ENCODE measurements at regions not wholly inside any gene's neighbourhood (a gene's known extent, or its start where the extent isn't known, plus 50 kb on each side); places are given as distances from the start of the nearest gene placed in this dataset.
A peak's percentile ranks its signal among the peaks of the same experiment; 100 is the strongest.

- peak; percentile 56 for ATAC-seq
- no peak for TF ChIP-seq ESRRG (CRISPR knock-in tag; IDR thresholded peaks at IDR 0.05)
- no peak for TF ChIP-seq CSDC2 (CRISPR knock-in tag; IDR thresholded peaks at IDR 0.05)
- TF ChIP-seq BACH2 (CRISPR knock-in tag; IDR thresholded peaks at IDR 0.05; ENCODE audit: borderline replicate concordance), result no peak
- no peak for TF ChIP-seq OSR1 (CRISPR knock-in tag; IDR thresholded peaks at IDR 0.05)
Measured at GRCh38 chr13:70812481-70812880, 704.2 kb upstream of the KLHL1 start.

GRCh38 chr13:70809588-70809987, 701.3 kb upstream of the KLHL1 start:
- TF ChIP-seq BACH2 (CRISPR knock-in tag; IDR thresholded peaks at IDR 0.05; ENCODE audit: borderline replicate concordance) (no peak), ZFP30 (CRISPR knock-in tag; IDR thresholded peaks at IDR 0.05) (no peak), CSRNP3 (CRISPR knock-in tag; IDR thresholded peaks at IDR 0.05) (no peak), SNAI2 (CRISPR knock-in tag; IDR thresholded peaks at IDR 0.05) (no peak), PPARA (CRISPR knock-in tag; IDR thresholded peaks at IDR 0.05; ENCODE audit: borderline replicate concordance) (no peak), GLIS3 (CRISPR knock-in tag; IDR thresholded peaks at IDR 0.05) (no peak), CREB5 (CRISPR knock-in tag; IDR thresholded peaks at IDR 0.05; ENCODE audit: low read depth) (no peak), TCF4 (CRISPR knock-in tag; IDR thresholded peaks at IDR 0.05; ENCODE audit: borderline replicate concordance) (no peak), PATZ1 (CRISPR knock-in tag; IDR thresholded peaks at IDR 0.05; ENCODE audit: borderline replicate concordance) (no peak), TOX (CRISPR knock-in tag; IDR thresholded peaks at IDR 0.05; ENCODE audit: borderline replicate concordance) (no peak), TSHZ2 (CRISPR knock-in tag; IDR thresholded peaks at IDR 0.05) (no peak), ZNF8 (CRISPR knock-in tag; IDR thresholded peaks at IDR 0.05) (no peak), ARNTL (CRISPR knock-in tag; IDR thresholded peaks at IDR 0.05; ENCODE audit: borderline replicate concordance, low read depth) (no peak), ESRRG (CRISPR knock-in tag; IDR thresholded peaks at IDR 0.05) (no peak), ZNF565 (CRISPR knock-in tag; conservative IDR thresholded peaks at IDR 0.05; ENCODE audit: low read depth) (no peak), OSR1 (CRISPR knock-in tag; IDR thresholded peaks at IDR 0.05) (no peak)
- no peak for ATAC-seq

- TF ChIP-seq ZNF8 (CRISPR knock-in tag; IDR thresholded peaks at IDR 0.05), result no peak
- no peak for TF ChIP-seq CSDC2 (CRISPR knock-in tag; IDR thresholded peaks at IDR 0.05)
- no peak for TF ChIP-seq ZNF70 (CRISPR knock-in tag; IDR thresholded peaks at IDR 0.05)
- TF ChIP-seq SNAI2 (CRISPR knock-in tag; IDR thresholded peaks at IDR 0.05), result no peak
- TF ChIP-seq OSR1 (CRISPR knock-in tag; IDR thresholded peaks at IDR 0.05), result no peak
- TF ChIP-seq ZFP3 (CRISPR knock-in tag; IDR thresholded peaks at IDR 0.05), result no peak
- TF ChIP-seq ISL1 (CRISPR knock-in tag; IDR thresholded peaks at IDR 0.05), result no peak
- TF ChIP-seq RARB (CRISPR knock-in tag; IDR thresholded peaks at IDR 0.05), result no peak
- no peak for TF ChIP-seq TOX (CRISPR knock-in tag; IDR thresholded peaks at IDR 0.05; ENCODE audit: borderline replicate concordance)
- no peak for TF ChIP-seq BACH2 (CRISPR knock-in tag; IDR thresholded peaks at IDR 0.05; ENCODE audit: borderline replicate concordance)
- no peak for TF ChIP-seq ZFP30 (CRISPR knock-in tag; IDR thresholded peaks at IDR 0.05)
- ATAC-seq, result no peak
Measured at GRCh38 chr13:70798385-70798784, 690.1 kb upstream of the KLHL1 start.

- peak; percentile 51; the same call in 2 of the 3 replicates for ATAC-seq
- TF ChIP-seq ZNF565 (CRISPR knock-in tag; conservative IDR thresholded peaks at IDR 0.05; ENCODE audit: low read depth), result no peak
- no peak for TF ChIP-seq ZNF8 (CRISPR knock-in tag; IDR thresholded peaks at IDR 0.05)
- TF ChIP-seq SNAI2 (CRISPR knock-in tag; IDR thresholded peaks at IDR 0.05), result no peak
- no peak for TF ChIP-seq ZC3H10 (CRISPR knock-in tag; IDR thresholded peaks at IDR 0.05)
- TF ChIP-seq BACH2 (CRISPR knock-in tag; IDR thresholded peaks at IDR 0.05; ENCODE audit: borderline replicate concordance), result no peak
- no peak for TF ChIP-seq TSHZ2 (CRISPR knock-in tag; IDR thresholded peaks at IDR 0.05)
- TF ChIP-seq ISL1 (CRISPR knock-in tag; IDR thresholded peaks at IDR 0.05), result no peak
- TF ChIP-seq ZFP30 (CRISPR knock-in tag; IDR thresholded peaks at IDR 0.05), result no peak
- TF ChIP-seq OSR1 (CRISPR knock-in tag; IDR thresholded peaks at IDR 0.05), result no peak
- TF ChIP-seq CREB5 (CRISPR knock-in tag; IDR thresholded peaks at IDR 0.05; ENCODE audit: low read depth), result no peak
- TF ChIP-seq ZNF70 (CRISPR knock-in tag; IDR thresholded peaks at IDR 0.05), result no peak
- no peak for TF ChIP-seq TCF4 (CRISPR knock-in tag; IDR thresholded peaks at IDR 0.05; ENCODE audit: borderline replicate concordance)
Measured at GRCh38 chr13:70795484-70795883, 687.2 kb upstream of the KLHL1 start.

Measured in SK-N-SH treated with all-trans-retinoic acid at 6 μM for 48 hours (cell line).